ENCODE measurements at regions not wholly inside any gene's neighbourhood (a gene's known extent, or its start where the extent isn't known, plus 50 kb on each side); places are given as distances from the start of the nearest gene placed in this dataset.

DNA sequence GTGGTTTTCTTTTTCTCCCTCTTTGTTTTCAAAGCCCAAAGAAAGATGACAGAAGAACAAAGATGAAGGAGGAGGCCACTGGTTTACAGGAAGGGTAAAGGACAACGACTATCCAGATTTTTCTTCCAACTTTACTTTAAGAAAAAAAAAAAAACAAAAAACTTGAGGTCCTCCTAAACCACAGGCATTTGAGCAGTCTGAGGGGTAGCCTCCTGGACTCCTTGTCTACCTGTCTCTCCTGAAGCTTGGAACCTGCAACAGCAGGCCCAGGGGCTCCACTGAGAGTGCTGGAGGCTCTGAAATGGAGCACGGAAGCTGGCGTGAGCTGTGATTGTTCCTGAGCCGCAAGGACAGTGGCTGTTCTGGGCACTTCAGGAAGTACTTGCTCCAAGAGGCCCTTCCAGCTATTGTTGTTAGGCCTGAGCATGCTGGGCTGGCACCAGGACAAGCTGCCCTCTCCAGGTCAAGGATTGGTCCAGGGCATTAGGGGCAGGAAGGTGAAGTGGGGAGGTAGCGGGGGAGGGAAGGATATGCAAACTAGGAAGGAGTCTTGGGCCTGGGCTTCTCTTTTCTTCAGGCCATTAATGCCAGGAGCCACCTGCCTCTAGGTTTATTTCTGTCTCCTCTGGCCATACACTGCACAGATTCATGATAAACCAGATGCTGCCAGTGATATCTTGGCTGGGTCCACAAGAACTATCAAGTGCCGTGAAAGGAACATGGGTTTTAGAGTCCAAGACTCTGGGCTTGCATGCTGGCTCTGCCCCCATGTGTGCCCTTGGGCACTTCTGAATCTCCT is 147.3 kb downstream of the CCDC34 start:
- no peak for TF ChIP-seq KDM1A (IDR thresholded peaks at IDR 0.05; ENCODE audit: low read depth)
- TF ChIP-seq, protein P1, sequence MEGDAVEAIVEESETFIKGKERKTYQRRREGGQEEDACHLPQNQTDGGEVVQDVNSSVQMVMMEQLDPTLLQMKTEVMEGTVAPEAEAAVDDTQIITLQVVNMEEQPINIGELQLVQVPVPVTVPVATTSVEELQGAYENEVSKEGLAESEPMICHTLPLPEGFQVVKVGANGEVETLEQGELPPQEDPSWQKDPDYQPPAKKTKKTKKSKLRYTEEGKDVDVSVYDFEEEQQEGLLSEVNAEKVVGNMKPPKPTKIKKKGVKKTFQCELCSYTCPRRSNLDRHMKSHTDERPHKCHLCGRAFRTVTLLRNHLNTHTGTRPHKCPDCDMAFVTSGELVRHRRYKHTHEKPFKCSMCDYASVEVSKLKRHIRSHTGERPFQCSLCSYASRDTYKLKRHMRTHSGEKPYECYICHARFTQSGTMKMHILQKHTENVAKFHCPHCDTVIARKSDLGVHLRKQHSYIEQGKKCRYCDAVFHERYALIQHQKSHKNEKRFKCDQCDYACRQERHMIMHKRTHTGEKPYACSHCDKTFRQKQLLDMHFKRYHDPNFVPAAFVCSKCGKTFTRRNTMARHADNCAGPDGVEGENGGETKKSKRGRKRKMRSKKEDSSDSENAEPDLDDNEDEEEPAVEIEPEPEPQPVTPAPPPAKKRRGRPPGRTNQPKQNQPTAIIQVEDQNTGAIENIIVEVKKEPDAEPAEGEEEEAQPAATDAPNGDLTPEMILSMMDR (IDR thresholded peaks at IDR 0.05): no peak
- no peak for TF ChIP-seq POLR2A (IDR thresholded peaks at IDR 0.05; ENCODE audit: low read length)
- no peak for TF ChIP-seq CHD4 (IDR thresholded peaks at IDR 0.05; ENCODE audit: borderline replicate concordance)
